CD1c-positive myeloid dendritic cell (primary cell): ENCODE measurements at regions not wholly inside any gene's neighbourhood (a gene's known extent, or its start where the extent isn't known, plus 50 kb on each side); places are given as distances from the start of the nearest gene placed in this dataset.
"Not testable (repeated sequence)": the region's sequence is repeated elsewhere in the genome, so short reads cannot be mapped to it uniquely, and the experiment has no call there.

Experiments
- DNase-seq: peaks from one replicate; pipeline ENCODE4 v3.0.0-alpha.2; 2016; ENCODE audit errors: extremely low spot score

- DNase-seq: no peak
Measured at GRCh38 chr2:397521-397920, 109.6 kb upstream of the ALKAL2 start.

DNA sequence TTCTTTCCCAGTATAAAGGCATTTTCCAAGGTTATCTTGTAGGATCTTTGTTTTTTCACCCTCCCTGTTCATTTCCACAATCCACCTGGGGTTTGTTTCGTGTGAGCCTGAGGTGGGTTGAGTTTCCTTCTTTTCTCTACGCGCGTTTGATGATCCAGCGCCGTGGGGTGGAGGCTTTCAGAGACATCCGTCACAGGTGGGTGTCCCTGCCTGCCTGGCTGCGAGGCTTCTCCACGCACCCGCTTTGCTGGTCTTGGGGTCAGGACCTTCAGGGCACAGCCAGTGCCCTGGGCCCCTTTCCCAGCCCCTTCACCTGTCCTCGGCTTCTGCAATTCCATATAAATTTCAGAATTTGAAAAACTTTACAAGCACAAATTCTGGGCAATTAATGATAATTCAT lies 109.0 kb upstream of the ALKAL2 start:
- DNase-seq: no peak

- no peak for DNase-seq
Measured at GRCh38 chr2:395886-396285, 108.0 kb upstream of the ALKAL2 start.

DNA sequence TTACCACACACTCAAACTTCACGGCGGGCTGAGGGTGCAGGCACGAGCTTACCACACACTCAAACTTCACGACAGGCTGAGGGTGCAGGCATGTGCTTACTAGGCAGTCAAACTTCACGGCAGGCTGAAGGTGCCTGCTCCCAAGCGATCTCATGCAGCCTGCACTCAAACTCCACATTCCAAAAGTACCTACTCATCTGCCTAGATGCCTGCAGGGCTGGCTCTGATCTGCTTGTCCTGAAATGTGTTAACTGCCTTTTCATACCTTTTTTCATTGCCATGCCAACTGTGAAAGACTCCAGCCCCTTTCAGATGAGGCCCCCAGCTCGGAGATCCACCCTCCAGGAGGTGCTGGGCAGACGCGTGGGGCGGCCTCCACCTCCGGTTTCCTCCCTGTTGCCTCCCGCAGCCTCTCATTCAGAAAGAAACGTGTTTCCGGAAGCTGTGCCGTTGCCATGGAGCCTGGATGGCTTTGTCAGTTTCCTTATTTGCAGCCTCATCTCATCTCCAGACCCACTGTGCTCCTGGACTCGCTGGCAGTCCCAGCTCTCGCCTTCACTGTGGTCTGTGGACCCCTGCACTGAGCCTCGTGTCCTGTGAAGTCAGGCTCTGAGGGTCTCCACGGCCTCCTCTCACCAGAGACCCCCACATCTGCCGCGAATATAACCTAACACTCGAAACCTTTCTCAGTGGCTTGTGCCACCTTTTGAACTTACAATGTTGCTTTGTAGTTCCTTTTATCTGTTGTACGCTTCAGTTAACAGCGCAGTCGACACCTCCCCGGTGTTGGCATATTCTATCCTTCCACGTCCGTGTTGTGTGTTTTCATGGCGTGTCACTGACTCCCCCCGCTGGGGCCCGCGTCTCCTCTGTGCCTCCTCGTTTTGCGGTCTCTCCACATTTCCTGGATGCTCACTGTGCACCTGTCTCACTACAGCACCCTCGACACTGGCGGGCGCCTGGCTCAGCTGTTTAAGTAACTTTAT lies 106.1 kb upstream of the ALKAL2 start:
- DNase-seq: peak; percentile 14

DNA sequence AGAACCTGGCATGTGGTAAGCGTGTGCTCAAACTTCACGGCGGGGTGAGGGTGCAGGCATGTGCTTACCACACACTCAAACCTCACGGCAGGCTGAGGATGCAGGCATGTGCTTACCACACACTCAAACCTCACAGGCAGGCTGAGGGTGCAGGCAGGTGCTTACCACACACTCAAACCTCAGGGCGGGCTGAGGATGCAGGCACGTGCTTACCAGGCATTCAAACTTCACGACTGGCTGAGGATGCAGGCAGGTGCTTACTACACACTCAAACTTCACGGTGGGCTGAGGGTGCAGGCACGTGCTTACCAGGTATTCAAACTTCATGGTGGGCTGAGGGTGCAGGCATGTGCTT lies 105.0 kb upstream of the ALKAL2 start:
- DNase-seq: no peak

GRCh38 chr2:392181-392925 lies 104.5 kb upstream of the ALKAL2 start:
- no peak for DNase-seq

GRCh38 chr2:391696-392095 lies 103.8 kb upstream of the ALKAL2 start:
- DNase-seq: no peak

DNA sequence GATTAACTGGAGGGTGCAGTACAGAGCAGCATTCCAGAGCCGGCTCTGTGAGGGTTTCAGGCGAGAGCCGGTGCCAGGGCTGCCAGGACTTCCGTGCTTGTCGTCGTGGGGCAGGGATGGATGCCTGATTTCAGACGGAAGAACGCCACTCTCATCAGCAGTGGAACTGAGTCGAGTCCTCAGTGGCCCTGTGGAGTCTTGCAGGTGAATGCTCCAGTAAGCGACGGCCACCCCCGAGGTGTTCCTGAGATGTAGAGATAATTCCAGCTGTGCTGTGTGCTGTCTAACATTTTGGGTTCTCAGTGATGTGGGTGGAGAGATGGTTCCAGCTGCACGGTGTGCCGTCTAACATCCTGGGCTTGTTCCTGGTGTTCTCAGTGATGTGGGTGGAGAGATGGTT lies 103.1 kb upstream of the ALKAL2 start:
- DNase-seq: no peak

DNA sequence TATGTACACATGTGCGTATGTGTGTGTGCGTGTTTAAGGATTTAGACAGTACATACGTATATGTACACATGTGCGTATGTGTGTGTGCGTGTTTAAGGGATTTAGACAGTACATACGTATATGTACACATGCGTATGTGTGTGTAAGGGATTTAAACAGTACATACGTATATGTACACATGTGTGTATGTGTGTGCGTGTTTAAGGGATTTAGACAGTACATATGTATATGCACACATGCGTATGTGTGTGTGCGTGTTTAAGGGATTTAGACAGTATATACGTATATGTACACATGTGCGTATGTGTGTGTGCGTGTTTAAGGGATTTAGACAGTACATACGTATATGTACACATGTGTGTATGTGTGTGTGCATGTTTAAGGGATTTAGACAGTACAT lies 102.1 kb upstream of the ALKAL2 start:
- not testable (repeated sequence) for DNase-seq

GRCh38 chr2:388752-389151 lies 100.9 kb upstream of the ALKAL2 start:
- DNase-seq: not testable (repeated sequence)

DNA sequence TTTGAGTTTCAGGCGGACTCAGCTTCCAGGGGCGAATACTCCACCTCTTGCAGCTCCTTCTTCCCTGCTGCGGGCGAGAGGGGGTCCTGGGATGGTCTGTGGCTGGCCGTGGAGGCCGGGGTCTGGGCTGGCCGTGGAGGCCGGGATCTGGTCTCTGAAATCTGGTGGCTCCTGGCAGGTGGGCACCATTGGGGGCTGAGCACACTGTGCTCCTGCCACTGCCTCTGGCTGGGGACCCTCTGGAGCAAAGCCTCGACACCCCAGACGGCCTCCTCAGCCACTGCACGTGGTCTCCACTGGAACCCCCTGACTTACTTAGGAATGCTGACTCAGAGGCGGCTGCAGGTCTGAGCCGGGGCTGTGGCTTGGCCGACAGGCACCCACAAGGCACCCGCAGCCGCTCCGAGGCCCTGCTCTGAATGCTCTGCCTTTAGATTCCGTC lies 100.1 kb upstream of the ALKAL2 start:
- no peak for DNase-seq

- no peak for DNase-seq
Measured at GRCh38 chr2:386406-387103, 98.7 kb upstream of the ALKAL2 start.

GRCh38 chr2:385785-386184 lies 97.9 kb upstream of the ALKAL2 start:
- no peak for DNase-seq

DNA sequence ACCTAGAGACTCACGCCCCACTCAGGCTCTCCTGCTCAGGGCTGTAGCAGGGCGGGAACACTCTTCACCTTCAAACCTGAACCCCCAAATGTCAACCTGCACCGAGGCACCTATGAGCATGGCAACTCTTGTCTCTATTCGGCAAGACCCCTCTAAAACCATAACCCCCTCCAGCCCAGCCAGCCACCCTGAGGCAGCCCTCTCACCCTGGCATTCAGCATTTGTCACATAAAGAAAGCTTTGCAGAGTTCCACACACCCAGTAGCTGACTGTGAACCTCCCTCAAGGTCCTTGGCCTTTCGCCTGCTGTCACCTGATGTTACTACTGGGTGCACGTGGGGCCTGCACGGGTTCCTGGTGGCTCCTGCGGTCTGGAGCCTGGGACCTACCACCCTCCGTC lies 97.2 kb upstream of the ALKAL2 start:
- no peak for DNase-seq

GRCh38 chr2:383888-384287 lies 96.0 kb upstream of the ALKAL2 start:
- DNase-seq: no peak

- DNase-seq: no peak
Measured at GRCh38 chr2:383178-383577, 95.3 kb upstream of the ALKAL2 start.

DNA sequence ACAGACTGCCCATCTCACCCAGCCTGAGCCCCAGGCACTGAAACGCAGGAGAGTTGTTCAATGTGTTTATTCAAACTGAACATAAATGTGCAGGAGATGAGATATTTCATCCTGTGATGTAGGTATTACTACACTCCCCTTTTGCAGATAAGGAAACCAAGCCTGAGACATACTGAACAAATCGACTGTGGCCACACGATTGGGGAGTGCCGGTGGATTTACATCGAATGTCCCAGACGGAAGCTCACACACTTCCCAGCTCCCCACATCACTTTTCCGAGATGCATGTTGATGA lies 94.8 kb upstream of the ALKAL2 start:
- DNase-seq: no peak

- DNase-seq: no peak
Measured at GRCh38 chr2:381941-382727, 94.2 kb upstream of the ALKAL2 start.

- no peak for DNase-seq
Measured at GRCh38 chr2:381181-381580, 93.3 kb upstream of the ALKAL2 start.

- DNase-seq: no peak
Measured at GRCh38 chr2:380772-381171, 92.9 kb upstream of the ALKAL2 start.

DNA sequence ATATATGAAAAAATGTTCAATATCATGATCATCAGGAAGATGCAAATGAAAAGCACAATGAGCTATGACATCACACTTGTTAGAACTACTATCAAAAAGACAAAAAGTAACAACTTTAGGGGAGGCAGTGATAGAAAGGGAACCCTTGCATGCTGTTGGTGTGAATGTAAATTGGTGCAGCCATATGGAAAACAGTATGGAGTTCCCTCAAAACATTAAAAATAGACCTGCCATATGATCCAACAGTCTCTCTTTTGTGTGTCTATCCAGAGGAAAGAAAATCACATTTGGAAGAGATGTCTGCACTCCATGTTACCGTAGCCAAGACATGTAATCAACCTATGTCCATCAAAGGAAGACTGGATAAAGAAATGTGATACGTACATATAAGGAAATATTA lies 92.3 kb upstream of the ALKAL2 start:
- no peak for DNase-seq

GRCh38 chr2:379778-380177 lies 91.9 kb upstream of the ALKAL2 start:
- DNase-seq: no peak
